Thyroid gland (tissue), 4 donors: ENCODE measurements at regions not wholly inside any gene's neighbourhood (a gene's known extent, or its start where the extent isn't known, plus 50 kb on each side); places are given as distances from the start of the nearest gene placed in this dataset.
"Not testable (repeated sequence)": the region's sequence is repeated elsewhere in the genome, so short reads cannot be mapped to it uniquely, and the experiment has no call there.

Experiments
- DNase-seq, 2 donors: peaks; one replicate each; pipeline ENCODE4 v3.0.0-alpha.2; 2019
- H3K27ac ChIP-seq, 3 donors: fragments of 200-600 bp; sonication (generic); 1 replicate in 2 of 3; 2 replicates in 1 of 3; pipeline ENCODE4 v1.5.1; 2016 to 2019; ENCODE audit warnings: mild to moderate bottlenecking in 1 of 3, moderate library complexity in 1 of 3
- H3K27me3 ChIP-seq: fragments of 200-600 bp; sonication (generic); one replicate; pipeline ENCODE4 v1.5.1; 2019
- H3K36me3 ChIP-seq, 2 donors: fragments of 200-600 bp; sonication (generic); one replicate each; pipeline ENCODE4 v1.5.1; 2016 to 2019
- H3K4me1 ChIP-seq, 2 donors: fragments of 200-600 bp; sonication (generic); one replicate each; pipeline ENCODE4 v1.5.1; 2017 to 2019
- H3K4me3 ChIP-seq, 3 donors: fragments of 200-600 bp; sonication (generic); replicated peaks in 1 of 3; 1 replicate in 2 of 3; 2 replicates in 1 of 3; pipeline ENCODE4 v1.5.1; 2016; ENCODE audit warnings: mild to moderate bottlenecking in 1 of 3
- H3K9me3 ChIP-seq: fragments of 200-600 bp; sonication (generic); one replicate; pipeline ENCODE4 v1.5.1; 2017
- POLR2A ChIP-seq, 2 donors: fragments of 450-650 bp; IDR thresholded peaks; one replicate each; pipeline ENCODE4 v1.6.1; 2017; ENCODE audit warnings: antibody characterized with exemption in 2 of 2, mild to moderate bottlenecking in 2 of 2, moderate library complexity in 1 of 2
- WGBS, 2 donors: methylation state at CpG; one replicate each; pipeline ENCODE4 v1.1.5; 2017; 5-methylcytosine and 5-hydroxymethylcytosine counted together
- intact Hi-C: fragments of 100-400 bp; cut with DNase I; formaldehyde crosslinking; loops from one replicate; pipeline ENCODE4 v1.15.1; 2023
- TF ChIP-seq, protein P1 (sequence below), 6 experiments: fragments of 200-600 bp in 3 of 6; fragments of 450-650 bp in 3 of 6; sonication (generic) in 3 of 6; IDR thresholded peaks; one replicate each; pipeline ENCODE4 v1.5.1; 2016 to 2019; ENCODE audit warnings: antibody characterized with exemption in 6 of 6, mild to moderate bottlenecking in 2 of 6, inconsistent platforms in 1 of 6, moderate library complexity in 1 of 6

DNA sequence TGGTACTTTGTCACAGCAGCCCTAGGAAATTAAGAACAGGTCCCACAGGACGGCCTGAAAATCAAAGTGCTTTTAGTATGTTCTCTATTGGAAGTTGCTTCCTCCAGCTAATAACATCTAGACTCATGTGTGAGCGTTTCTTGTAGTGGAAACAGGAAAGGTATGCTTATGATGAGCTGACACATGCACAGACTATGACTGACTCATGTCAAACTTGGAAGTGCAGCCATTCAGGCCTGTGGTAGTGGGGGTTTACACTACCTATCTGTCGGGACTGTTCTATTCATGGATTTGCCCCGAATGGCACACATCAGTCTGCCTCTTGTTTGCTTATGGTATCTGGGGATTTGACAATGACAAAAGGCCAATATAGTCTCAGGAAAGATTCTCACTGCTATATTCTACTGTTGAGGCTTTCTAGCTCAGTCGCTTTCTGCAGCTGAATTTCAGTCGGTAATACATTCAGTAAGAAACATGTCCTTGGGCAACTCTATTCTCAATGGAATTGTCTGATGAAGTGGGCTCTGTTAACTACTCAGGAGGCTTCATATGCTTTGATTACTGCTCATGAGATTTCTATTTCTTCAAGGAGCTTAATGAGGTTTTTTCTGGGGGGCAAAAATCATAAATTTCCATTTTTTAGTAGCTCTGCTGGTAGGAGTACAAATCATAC is 270.3 kb upstream of the DAAM1 start:
- Histone ChIP-seq H3K36me3 (no peaks in the 10 kb centered on the region), H3K27me3 (no peaks in the 10 kb centered on the region), H3K4me3 (no peak overlapping the region), H3K4me1 (peaks cover 0 to 4% of the 10 kb centered on the region in 2 donors), H3K9me3 (no peaks in the 10 kb centered on the region), H3K27ac (no peak overlapping the region)
- intact Hi-C loops = no loop called here
- no peak for TF ChIP-seq POLR2A (IDR thresholded peaks at IDR 0.05)
- TF ChIP-seq, protein P1, sequence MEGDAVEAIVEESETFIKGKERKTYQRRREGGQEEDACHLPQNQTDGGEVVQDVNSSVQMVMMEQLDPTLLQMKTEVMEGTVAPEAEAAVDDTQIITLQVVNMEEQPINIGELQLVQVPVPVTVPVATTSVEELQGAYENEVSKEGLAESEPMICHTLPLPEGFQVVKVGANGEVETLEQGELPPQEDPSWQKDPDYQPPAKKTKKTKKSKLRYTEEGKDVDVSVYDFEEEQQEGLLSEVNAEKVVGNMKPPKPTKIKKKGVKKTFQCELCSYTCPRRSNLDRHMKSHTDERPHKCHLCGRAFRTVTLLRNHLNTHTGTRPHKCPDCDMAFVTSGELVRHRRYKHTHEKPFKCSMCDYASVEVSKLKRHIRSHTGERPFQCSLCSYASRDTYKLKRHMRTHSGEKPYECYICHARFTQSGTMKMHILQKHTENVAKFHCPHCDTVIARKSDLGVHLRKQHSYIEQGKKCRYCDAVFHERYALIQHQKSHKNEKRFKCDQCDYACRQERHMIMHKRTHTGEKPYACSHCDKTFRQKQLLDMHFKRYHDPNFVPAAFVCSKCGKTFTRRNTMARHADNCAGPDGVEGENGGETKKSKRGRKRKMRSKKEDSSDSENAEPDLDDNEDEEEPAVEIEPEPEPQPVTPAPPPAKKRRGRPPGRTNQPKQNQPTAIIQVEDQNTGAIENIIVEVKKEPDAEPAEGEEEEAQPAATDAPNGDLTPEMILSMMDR (IDR thresholded peaks at IDR 0.05) = no peak
- DNase-seq = no peak
- 80 to 82% methylated on average over 6 of the region's 6 CpGs for WGBS, 2 donors

DNA sequence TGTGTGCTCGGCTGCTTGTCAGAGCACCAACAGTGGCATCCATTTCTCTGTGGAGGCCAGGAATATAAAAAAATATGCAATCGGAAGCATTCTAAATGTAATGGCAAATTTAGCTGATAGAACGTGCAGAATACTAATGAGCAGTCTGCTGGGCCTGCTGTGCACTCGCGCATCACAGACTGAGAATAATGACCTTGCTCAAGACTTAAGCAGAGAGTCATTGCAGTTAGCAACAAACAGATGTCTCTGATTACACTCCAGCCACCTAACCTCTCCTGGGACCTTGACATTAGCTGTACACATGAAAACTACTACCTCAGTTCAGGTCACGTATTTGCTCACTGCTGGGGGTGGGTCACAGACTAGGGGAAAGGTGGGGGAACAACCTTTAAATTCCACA is 269.2 kb upstream of the DAAM1 start:
- intact Hi-C loops = no loop called here
- H3K9me3 ChIP-seq = no peaks in the 10 kb centered on the region
- no peak overlapping the region for H3K27ac ChIP-seq
- H3K4me3 ChIP-seq = no peak overlapping the region
- TF ChIP-seq, protein P1 (IDR thresholded peaks at IDR 0.05) = no peak
- TF ChIP-seq POLR2A (IDR thresholded peaks at IDR 0.05) = no peak
- no peaks in the 10 kb centered on the region for H3K4me1 ChIP-seq
- WGBS, 2 donors = 78 to 83% methylated on average over 6 of the region's 6 CpGs
- no peaks in the 10 kb centered on the region for H3K27me3 ChIP-seq
- DNase-seq = no peak
- no peaks in the 10 kb centered on the region for H3K36me3 ChIP-seq

DNA sequence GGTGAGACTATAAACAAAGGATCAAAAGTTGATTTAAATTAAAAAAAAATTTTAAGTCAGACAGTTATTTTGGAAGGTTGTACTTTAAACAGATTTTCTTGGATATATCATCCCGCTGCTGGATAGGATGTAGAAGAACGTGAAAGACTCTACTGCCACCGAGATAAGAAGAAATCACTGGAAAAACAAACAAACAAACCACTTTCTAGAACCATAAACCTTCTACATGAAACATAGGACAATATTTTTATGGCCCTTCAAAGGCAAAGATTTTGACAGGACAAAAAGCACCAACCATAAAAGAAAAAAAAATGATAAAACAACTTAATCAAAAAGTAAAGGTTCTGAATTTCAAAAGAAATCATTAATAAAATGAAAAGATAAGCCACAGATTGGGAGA is 268.2 kb upstream of the DAAM1 start:
- Histone ChIP-seq H3K27me3 (no peaks in the 10 kb centered on the region), H3K4me3 (no peak overlapping the region), H3K36me3 (no peaks in the 10 kb centered on the region), H3K27ac (no peak overlapping the region), H3K4me1 (no peaks in the 10 kb centered on the region), H3K9me3 (no peaks in the 10 kb centered on the region)
- intact Hi-C loops = no loop called here
- no peak for TF ChIP-seq POLR2A (IDR thresholded peaks at IDR 0.05)
- TF ChIP-seq, protein P1 (IDR thresholded peaks at IDR 0.05) = no peak
- DNase-seq = no peak
- WGBS, 2 donors = 80 to 84% methylated on average over 3 of the region's 3 CpGs

DNA sequence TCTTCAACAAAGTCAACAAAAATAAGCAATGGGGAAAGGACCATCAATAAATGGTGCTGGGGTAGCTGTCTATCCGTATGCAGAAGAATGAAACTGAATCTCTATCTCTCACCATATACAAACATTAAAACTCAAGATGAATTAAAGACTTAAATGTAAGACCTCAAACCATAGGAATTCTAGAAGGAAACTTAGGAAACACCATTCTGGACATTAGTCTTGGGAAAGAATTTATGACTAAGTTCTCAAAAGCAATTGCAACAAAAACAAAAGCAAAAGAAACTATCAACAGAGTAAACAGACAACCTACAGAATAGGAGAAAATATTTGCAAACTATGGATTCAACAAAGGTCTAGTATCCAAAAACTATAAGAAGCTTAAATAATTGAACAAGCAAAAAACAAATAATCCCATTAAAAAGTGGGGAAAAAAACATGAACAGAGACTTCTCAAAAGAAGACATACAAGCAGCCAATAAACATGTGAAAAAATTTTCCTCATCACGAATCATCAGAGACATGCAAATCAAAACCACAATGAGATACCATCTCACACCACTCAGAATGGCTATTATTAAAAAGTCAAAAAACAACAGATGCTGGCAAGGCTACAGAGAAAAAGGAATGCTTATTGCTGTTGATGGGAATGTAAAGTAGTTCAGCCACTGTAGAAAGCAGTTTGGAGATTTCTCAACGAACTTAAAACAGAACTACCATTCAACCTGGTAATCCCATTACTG is 266.1 kb upstream of the DAAM1 start:
- H3K4me3 ChIP-seq, H3K27ac ChIP-seq, DNase-seq, H3K9me3 ChIP-seq, H3K36me3 ChIP-seq, H3K4me1 ChIP-seq, intact Hi-C loops, H3K27me3 ChIP-seq: not testable (repeated sequence)
- WGBS, 2 donors = 65 to 76% methylated on average over 3 of the region's 3 CpGs

DNA sequence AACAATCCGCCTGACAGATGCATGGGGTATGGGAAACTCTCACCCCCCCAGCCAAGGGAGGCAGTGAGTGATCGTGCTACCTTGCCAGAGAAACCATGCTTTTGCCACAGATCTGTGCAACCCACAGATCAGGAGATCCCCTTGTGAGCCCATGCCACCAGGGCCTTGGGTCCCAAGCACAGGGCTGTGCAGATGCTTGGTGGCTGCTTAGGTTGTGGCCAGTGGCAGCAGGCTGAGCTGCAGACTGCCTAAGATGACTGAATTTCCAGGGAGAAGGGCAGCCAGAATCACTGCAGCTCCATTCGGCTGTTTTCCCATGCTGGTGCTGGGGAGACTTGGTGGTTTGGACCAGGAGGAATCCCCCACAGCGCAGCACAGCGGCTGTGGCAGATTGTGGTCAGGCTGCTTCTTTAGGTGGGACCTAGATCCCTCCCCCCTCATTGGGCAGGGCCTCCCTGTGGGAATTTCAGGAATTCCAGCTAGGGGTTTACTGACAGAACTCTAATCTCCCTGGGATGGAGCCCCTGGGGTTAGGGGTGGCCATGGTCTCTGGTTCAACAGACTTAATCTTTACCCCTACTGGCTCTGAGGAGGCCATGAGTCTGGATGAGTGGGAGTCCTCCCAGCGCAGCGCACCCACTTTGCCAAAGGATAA is 264.6 kb upstream of the DAAM1 start:
- 83 to 85% methylated on average over 4 to 7 of the region's 7 CpGs for WGBS, 2 donors
- TF ChIP-seq POLR2A (IDR thresholded peaks at IDR 0.05) = no peak
- TF ChIP-seq, protein P1 (IDR thresholded peaks at IDR 0.05) = no peak
- H3K9me3 ChIP-seq = no peaks in the 10 kb centered on the region

More for the DNA sequence above, 264.6 kb upstream of the DAAM1 start:
- no peaks in the 10 kb centered on the region for H3K4me1 ChIP-seq
- intact Hi-C loops = no loop called here
- H3K36me3 ChIP-seq = no peaks in the 10 kb centered on the region
- no peak for DNase-seq
- no peak overlapping the region for H3K27ac ChIP-seq
- H3K27me3 ChIP-seq = no peaks in the 10 kb centered on the region
- H3K4me3 ChIP-seq = no peak overlapping the region
